Hematopoietic multipotent progenitor cell treated with erythropoietin and hydrocortisone succinate and interleukin-3 and kit ligand, for 15 days (in vitro differentiated cells): ENCODE measurements at regions not wholly inside any gene's neighbourhood (a gene's known extent, or its start where the extent isn't known, plus 50 kb on each side); places are given as distances from the start of the nearest gene placed in this dataset.

Experiments used
- DNase-seq: peaks from one replicate; pipeline ENCODE4 v3.0.0-alpha.2; 2015; ENCODE audit warnings: low spot score

GRCh38 chr19:30699871-30700280 lies 327.7 kb downstream of the ZNF536 start:
- no peak for DNase-seq

DNA sequence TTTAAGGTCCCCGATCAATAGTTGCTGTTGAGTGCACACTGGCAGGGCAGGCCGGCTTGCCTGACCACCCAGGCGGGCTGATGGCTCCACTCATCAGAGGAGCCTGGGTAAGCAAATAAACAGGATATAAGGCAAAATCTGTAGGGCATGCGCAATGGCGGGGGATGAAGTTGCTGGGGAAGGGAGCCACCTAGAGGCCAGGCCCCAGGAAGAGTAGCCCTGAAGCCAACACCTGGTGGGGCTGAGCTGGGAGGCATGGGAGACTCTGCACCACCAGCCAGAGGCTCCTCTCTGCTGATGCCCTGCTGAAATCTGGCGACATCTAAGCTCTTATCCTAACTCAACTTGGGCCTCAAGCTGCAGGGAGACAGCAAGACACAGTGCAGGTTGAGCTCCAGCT lies 324.3 kb downstream of the ZNF536 start:
- no peak for DNase-seq

GRCh38 chr19:30695171-30695875 lies 323.1 kb downstream of the ZNF536 start:
- DNase-seq: no peak

GRCh38 chr19:30694156-30694755 lies 322.1 kb downstream of the ZNF536 start:
- DNase-seq: no peak

GRCh38 chr19:30692879-30693503 lies 320.8 kb downstream of the ZNF536 start:
- no peak for DNase-seq

DNA sequence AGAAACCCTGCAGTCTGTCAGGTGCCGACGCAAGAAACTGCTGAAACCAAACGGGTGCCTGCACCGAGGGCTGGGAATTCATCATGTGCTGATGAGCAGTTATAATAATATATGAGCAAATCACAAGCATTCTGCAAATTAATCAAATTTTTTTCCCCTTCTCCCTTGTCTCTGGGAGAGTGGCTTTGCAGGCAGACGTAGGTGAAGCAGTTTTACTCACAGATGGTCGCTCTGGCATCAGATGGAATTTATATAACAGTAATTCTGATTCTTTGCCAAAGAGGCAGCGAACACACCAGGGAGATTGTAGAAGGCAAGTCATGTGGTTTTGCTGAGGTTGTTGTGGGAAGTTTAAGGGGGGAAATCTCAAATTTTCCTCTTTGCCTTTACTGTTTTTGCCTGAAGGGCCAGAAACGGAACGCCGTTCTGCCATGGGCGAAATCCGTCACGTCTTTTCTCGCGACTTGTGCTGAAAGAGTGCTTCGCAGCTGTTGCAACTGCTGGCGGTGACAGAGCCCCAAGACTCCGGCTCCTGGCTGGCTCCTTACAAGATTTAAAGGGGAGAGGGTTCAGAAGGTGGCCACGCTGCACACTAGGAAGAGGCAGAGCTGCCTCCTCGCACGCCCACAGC lies 320.1 kb downstream of the ZNF536 start:
- no peak for DNase-seq

- DNase-seq: no peak
Observed at GRCh38 chr19:30691819-30692166, 319.6 kb downstream of the ZNF536 start.

GRCh38 chr19:30690935-30691818 lies 319.0 kb downstream of the ZNF536 start:
- DNase-seq: no peak

GRCh38 chr19:30690525-30690924 lies 318.3 kb downstream of the ZNF536 start:
- DNase-seq: no peak

DNA sequence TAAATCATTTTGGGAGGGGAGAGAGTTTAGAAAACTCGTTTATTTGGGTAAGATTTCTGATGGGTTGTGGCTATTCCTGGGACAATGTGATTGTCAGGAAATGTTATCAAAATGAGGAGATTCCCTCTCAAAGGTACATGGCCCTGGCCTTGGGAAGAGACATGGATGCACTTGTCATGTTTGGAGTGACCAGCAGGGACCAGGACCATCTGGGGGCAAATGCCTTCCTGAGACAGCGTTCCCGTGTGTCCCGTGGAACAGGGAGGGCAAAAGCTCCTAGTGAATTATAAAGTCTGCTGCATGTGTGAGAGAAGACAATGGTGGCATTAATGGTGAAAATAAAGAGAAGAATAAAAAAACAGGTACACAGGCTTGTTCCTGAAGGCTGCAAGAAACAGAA lies 317.3 kb downstream of the ZNF536 start:
- no peak for DNase-seq

GRCh38 chr19:30688696-30689095 lies 316.5 kb downstream of the ZNF536 start:
- no peak for DNase-seq

DNA sequence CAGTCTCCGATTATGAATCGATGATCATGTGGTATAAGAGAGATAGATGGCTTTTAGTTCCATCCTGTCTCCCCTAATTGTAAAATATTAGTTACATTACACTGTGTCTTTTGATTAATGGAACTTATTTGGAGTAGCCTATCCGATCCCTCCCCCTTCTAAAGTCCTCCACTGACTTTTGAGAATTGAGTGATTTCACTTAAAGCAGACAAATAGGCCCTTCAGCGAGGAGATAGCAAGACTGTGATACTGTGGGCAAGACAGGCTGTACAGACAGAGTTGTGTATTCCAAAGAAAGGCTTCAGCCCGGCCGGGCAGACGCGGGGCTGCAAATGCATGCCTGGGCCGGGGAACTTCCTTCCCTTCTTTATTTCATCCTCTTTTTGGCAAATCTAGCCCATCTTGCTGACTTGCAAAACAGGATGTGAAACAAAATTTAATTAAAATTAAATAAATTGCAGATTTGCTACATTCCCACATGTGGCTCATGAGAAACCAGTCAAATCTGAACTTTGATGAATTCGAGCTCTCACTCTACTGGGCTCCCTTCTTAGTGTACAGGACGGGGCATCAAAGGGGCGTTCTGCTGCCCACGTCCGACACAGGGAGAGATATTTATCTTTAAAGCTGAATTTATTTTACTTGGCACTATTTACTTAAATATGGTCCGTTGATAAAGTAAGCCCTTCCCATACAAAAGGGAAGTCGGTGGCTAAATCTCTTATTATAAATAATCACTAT lies 314.8 kb downstream of the ZNF536 start:
- DNase-seq: no peak

DNA sequence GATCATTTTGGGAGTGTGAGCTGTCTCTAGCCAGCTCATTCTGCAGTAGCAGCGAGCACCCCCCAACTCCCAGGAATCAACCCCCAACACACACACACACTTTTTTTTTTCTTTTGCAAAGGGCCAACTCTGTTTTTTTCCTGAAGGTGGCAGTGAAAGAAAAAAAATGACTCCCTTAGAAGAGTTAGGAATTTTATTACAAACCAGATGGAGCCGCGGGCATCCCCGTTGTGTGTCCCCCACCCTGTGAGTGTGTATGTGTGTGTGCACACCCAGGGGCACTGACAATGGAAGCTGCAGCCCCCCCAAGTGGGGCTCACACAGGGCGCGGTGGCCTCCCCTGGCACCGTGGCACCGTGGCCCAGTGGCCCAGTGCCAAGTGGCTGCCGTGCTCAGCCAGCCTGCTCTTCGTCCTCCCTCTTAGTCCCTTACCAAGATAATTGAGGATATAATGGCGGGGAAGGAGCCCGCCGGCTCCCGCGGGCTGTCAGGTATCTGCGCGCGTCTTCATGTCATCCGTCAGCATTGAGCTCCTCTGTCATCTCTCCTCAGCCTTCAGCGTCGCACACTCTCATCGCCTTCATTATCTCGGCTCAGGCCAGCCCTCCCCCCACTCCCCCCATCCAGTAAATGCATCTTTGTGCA lies 314.1 kb downstream of the ZNF536 start:
- no peak for DNase-seq

DNA sequence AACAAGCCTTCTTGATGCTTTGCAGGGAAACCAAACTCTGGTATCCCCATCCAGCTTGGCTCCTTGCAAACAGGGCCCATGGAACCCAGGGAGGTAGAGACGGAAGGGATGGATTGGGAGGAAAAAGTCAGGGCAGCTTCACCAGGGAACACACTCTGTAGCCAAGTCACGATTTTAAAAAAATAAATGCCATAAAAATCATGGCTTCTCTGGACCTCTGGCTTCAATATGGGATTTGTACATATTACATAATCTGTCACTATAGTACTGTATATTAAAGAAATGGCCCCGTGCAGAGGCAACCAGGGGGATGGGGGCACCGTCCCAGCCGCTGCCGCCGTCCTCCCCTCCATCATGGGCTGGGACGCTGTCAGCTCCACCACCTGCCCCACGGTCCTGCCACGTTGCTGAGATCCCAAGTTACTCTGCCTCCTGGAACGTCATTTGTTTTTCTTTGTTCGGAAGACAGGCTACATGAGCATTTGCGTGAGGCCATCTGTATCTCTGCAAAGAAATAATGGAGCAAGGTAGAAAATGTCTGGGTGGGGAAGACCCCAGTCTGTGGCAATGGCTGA lies 313.3 kb downstream of the ZNF536 start:
- no peak for DNase-seq

DNA sequence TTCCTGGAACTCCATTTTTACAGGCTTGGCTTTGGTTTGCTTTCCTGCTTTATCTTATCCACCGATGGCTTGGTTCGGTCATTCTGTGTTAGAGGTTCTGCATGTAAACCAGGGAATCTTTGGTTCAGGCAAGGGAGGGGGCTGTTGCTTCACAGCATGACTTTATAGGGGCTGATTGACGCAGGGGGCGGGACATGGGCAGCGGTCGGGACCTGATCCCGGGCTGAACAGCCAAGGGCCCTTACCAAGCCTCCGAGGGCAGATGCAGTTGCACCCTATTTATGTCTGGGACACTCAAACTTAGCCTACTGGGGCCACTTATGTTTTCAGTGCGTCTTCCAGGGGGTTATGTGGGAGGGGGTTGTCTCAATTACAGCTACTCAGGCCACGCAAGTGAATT lies 312.4 kb downstream of the ZNF536 start:
- no peak for DNase-seq

DNA sequence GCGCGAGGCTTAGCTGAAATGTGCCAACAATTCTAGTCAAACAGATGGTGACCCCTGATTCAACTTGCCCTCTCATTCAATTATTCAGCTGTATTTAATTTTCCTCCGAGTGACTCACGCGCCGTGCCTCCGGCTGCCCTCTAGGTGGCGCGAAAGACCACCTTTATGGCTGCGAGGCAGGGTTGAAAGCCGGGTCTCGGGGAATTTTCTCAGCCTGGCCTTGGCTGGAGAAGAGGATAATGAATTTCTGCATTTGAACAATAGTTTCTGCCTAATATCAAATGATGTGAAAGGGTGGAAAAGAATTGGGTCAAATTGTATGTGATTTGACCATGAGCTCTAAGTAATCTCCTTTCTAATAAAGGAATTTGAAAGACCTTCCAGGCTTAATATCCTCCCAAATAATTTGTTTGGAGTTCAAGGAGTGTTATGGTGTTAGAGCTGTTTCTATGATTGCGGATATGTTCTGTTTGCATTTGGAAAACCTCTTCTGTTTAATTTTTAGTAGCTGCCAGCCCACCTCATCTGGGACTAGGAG lies 310.9 kb downstream of the ZNF536 start:
- DNase-seq: peak; percentile 20

DNA sequence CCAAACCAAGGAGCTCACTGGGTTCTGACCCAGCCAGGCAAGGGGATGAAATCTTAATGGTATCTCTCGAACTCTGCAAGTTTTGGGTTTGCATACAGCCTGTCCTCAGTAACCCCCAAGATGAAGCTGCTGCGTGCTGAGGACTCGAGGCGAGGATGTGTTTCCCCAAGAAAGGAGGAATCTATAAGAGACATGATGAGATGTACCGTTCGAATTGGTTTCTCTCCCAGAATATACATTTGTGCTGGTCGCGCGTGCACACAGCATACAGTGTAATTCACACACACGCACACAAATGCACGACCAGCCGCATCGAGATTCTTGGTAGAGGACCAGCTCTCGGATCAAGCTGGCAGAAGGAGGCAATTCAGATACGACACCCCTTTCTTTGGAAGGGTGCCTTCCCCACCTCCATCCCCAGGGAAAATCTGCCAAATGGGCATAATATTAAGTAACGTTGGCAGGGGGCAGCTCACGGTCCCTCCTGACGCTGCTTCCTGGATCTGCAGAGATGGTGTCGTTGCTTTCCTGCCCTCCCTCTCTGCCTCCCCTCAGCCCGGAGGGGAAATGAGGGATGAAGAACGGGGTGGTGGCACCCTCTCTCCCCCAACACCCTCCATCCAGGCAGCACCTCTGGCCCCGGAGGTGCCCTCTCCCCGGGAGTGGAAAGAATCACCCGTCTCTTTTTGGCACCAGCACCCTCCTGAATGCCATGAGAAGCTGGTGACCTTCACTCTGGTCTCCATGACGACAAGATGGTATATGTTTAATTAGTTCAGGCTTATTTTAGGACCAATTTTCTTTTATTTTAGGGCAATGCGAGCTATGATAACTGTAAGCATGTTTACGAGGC lies 310.2 kb downstream of the ZNF536 start:
- DNase-seq: no peak

DNA sequence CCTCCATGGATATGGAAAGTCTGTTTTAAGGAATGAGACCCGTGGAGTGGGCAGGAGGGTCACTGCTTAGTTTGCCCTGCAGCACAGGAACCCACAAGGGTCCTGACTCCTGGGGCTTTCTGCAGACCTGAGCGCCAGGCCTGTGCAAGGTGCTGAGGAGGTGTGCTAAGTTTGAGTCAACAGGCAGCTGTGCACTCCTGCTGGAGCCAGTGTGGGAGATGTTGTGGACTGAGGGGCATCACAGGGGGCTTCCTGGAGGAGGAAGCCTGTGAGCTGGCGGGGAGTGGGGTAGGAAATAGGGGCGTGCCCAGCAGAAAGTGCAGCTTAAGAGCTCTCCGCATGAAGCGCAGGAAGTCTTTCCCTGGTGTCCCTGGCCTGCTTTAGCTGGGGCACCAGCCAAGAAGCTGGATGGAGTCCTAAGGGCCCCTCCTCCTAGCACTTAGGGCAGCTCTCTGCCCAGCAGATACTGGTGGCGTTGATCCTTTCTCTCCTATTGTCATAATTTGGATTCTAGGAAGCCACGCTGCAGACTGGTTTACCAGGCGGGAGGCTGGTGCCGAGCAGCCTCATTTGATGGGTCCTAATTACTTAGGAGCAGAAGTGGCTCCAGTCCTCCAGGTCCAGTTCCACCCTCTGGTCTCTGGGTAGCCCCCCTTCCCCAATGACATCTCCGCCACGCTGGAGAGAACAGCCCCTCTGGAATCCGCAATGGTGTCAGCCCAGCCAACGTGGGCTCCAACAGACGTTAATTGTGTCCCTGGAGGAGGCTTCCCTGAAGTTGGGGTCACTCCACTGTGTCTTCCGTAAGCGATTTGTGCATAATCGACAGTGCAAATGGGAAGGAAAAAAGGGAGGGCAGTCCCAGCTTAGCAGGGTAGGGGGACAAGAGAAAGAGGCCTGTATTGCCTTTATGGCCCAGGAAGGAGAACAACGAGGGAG lies 309.2 kb downstream of the ZNF536 start:
- no peak for DNase-seq
